Stimulated activated CD8-positive, alpha-beta memory T cell treated with anti-CD3 and anti-CD28 coated beads, Interleukin-15, amount 100 ng/mL, for 48 hours (primary cell): ENCODE measurements at regions not wholly inside any gene's neighbourhood (a gene's known extent, or its start where the extent isn't known, plus 50 kb on each side); places are given as distances from the start of the nearest gene placed in this dataset.
"Not testable (repeated sequence)": the region's sequence is repeated elsewhere in the genome, so short reads cannot be mapped to it uniquely, and the experiment has no call there.

Experiments used
- DNase-seq, 2 donors: peaks; one replicate each; pipeline ENCODE4 v3.0.0-alpha.2; 2020; ENCODE audit warnings: low read depth in 2 of 2

GRCh38 chr2:106292627-106293026 is 98.5 kb upstream of the UXS1 start:
- DNase-seq: no peak

DNA sequence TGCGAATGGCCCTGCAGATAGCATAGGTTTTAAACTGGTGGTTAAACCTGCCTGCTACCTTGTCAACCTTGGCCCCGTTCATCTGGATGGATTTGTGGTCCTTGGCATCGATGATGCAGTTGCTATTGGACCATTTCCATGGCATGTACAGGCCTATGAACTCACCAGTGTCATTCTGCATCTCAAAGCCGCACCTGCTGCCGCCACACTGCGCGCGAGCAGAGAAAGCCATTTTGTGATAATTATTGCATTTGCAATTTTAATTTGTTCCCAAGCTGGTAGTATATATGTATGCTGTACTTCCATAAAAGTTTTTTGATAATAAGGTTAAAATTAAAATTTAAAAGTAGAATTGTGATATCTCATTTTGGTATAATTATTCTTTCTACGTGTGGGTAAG is 94.8 kb upstream of the UXS1 start:
- no peak for DNase-seq

GRCh38 chr2:106285237-106285829 is 91.2 kb upstream of the UXS1 start:
- DNase-seq: no peak

GRCh38 chr2:106284691-106285202 is 90.6 kb upstream of the UXS1 start:
- no peak for DNase-seq

GRCh38 chr2:106284255-106284654 is 90.2 kb upstream of the UXS1 start:
- DNase-seq: no peak

GRCh38 chr2:106283228-106284152 is 89.4 kb upstream of the UXS1 start:
- not testable (repeated sequence) for DNase-seq

GRCh38 chr2:106282462-106283170 is 88.5 kb upstream of the UXS1 start:
- DNase-seq: no peak

- not testable (repeated sequence) for DNase-seq
These were observed 87.9 kb upstream of the UXS1 start for GRCh38 chr2:106281907-106282430.

DNA sequence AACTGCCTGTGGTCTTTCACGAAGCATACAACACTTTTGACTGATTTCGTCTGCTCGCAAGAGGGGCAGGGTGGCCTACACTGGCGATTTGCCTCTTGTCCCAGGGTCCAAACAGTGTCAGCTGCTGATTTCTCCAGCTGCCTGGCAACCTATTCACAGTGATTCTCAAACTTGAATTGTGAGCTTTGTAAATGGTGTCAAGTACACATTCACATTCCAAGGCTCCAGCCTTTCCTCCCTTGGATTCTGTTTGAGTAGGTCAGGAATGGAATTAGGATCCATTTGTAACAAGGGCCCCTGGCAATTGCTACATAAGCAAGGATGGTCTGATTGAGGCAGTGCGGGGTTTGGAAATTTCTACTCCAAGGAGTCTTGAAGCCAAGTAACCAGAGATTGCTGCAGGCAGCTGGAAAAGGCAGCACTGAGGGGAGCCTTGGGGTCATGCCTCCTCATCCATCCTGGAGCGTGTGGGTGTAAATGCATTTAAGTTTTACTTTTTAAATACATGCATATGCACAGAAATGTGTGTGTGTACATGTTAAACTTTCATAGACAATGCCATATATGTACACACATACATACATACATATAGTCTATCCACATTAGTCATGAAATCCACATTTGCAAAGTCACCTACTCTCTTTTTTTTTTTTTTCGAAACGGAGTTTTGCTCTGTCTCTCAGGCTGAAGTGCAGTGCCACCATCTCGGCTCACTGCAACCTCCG is 86.8 kb upstream of the UXS1 start:
- DNase-seq: no peak

DNA sequence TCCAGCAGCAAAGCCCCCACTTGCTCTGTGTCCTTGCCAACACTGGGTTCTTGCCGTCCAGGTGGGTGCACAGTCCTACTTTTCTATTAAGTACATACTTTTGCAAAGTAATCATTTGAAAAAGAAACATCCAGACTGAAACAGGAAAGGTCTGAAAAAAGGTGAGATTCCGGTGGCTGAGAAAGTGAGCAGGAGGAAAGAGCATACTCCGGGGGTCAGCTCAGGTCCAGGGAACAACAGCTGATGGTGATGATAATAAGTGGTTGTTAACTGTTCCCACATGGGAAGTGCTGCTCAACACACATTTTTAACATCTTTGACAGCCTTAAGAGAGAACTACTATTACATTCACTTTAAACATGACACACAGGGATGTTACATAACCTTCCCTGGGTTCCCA is 86.1 kb upstream of the UXS1 start:
- no peak for DNase-seq

DNA sequence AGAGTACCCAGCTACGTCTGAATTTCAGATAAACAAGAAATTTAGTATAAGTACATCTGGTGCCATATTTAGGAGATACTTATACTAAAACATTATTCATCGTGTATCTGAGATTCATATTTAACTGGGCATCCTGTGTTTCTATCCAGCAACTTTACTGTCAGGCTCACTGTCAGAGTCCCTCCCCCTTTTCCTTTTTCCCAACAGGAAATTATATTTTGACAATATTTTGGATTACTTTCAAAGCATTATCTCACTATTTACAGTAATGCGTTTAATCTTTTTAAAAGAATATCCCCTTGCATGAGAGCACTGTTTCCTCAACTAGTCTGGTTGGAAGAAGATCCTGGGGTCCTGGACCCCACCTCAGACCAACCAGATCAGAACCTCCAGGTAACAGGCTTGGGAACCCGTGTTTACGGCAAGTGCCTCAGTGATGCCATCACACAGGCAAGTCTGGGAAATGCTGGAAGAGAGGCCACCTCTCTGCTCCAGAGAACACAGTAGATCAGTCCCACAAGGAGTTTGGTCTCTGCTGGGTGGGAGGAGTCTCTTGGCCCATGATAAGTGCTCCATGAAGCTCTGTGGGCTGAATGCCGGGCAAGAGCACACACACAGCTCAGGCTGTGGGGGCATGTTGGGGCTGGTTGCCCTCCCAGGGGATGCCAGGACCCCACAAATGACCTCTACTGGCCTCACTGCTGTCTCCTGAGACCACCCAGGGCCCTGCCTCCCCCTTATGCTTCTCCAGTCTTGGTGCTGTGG is 84.2 kb upstream of the UXS1 start:
- no peak for DNase-seq

GRCh38 chr2:106277426-106277825 is 83.3 kb upstream of the UXS1 start:
- DNase-seq: no peak

DNA sequence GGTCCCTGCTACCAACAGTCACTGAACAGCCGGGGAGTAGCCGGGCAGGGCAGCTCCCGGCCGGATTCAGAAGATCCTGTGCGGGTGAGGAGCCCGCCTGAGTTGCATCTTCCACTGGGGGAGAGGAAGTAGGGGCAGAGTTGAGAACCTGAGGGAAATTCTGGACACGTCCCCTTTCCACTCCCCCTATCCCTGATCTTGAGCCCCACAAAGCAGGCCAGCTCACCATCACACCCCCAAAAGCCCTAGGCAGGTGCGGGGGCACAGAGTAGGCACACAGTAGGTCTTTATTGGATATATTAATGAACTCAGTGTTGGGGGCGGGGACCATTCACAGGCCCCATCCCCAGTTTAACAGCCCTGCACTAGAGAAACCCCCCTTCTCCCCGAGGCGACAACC is 81.9 kb upstream of the UXS1 start:
- DNase-seq: no peak

- no peak for DNase-seq
These were observed 80.6 kb upstream of the UXS1 start for GRCh38 chr2:106274668-106275067.

GRCh38 chr2:106272216-106272807 is 78.2 kb upstream of the UXS1 start:
- no peak for DNase-seq

GRCh38 chr2:106270471-106270891 is 76.4 kb upstream of the UXS1 start:
- DNase-seq: no peak

GRCh38 chr2:106269591-106270291 is 75.6 kb upstream of the UXS1 start:
- DNase-seq: peak; percentile 5 to 18

- DNase-seq: no peak
These were observed 73.9 kb upstream of the UXS1 start for GRCh38 chr2:106267997-106268396.

DNA sequence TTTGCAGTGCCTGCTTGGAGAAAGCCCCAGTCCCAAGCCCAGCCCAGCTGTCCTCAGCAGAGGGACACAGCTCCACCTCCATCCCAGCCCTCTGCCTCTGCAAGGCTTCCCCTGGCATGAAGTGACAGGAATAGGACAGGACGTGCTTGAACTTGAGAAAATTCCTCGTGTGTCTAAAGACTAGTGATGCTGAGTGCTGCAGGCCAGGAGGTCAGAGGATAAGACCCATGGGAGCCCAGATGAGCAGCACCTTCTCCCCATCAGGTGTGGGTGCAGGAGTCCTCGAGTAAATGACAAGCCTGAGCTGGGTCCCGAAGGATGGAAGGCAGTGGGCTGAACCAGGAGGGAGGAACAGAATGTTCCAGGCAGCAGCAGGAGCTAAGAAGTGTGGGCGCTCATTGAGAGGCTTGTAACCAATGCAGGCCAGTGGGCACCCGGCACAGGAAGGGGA is 67.8 kb upstream of the UXS1 start:
- no peak for DNase-seq

DNA sequence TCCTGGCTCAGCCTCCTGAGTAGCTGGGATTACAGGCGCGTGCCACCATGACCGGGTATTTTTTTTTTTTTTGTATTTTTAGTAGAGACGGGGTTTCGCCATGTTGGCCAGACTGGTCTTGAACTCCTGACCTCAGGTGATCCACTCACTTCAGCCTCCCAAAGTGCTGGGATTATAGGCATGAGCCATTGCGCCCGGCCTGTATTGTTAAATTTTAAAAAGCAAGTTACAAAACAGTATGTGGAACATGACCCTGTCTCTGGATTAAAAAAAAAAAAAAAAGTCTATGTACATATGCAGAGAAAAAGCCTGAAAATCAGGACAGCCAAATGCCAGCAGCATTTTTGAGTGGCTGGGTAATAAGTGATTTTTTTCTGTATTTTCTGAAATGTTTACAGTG is 64.8 kb upstream of the UXS1 start:
- DNase-seq: not testable (repeated sequence)
